ENCODE measurements at regions not wholly inside any gene's neighbourhood (a gene's known extent, or its start where the extent isn't known, plus 50 kb on each side); places are given as distances from the start of the nearest gene placed in this dataset.

- ATAC-seq, result no peak
- H3K4me2 ChIP-seq (ENCODE audit: low read depth, low read length), result no peak overlapping the region
- CTCF ChIA-PET (ENCODE audit: low intra/inter-chr PET ratio, low total read pairs), result no interaction called here
These were observed 210.3 kb downstream of the PTPRC start for GRCh38 chr1:198849093-198849492.

More at GRCh38 chr1:198849093-198849492, 210.3 kb downstream of the PTPRC start:
- no peak overlapping the region for H2AFZ ChIP-seq (ENCODE audit: low read length)
- H3K36me3 ChIP-seq (replicated peaks in 1 of 2; ENCODE audit: control insufficient read depth in 1 of 2, insufficient read depth in 2 of 2, low read length in 2 of 2), result no peaks in the 10 kb centered on the region
- H3K27ac ChIP-seq (ENCODE audit: extremely low read length, insufficient read depth, low read length), result no peak overlapping the region
- no TSS peak for BruUV-seq (replicated peaks)
- H3K27me3 ChIP-seq (ENCODE audit: control insufficient read depth in 1 of 2, insufficient read depth in 2 of 2, low read length in 2 of 2), result no peaks in the 10 kb centered on the region
- H3K4me1 ChIP-seq (ENCODE audit: insufficient read depth, low read length), result no peaks in the 10 kb centered on the region
- H3K9ac ChIP-seq (ENCODE audit: insufficient read depth, low read depth, low read length), result no peak overlapping the region
- in situ Hi-C loops (cut with HindIII; ENCODE audit: extremely low pct_ligation_motif_present, low pct_unique_long_range_greater_than_20kb) (no loop called here), intact Hi-C loops (cut with micrococcal nuclease; ENCODE audit: unreplicated experiment) (no loop called here)
- no peak for FAIRE-seq
- POLR2A ChIA-PET, result no interaction called here
- WGBS (ENCODE audit: low lambda C conversion rate), result 71% methylated on average over 2 of the region's 2 CpGs
- no peak overlapping the region for H3K4me3 ChIP-seq (replicated peaks in 1 of 3; ENCODE audit: insufficient read depth in 1 of 3, low read depth in 2 of 3, low read length in 3 of 3)
- H3K79me2 ChIP-seq (ENCODE audit: insufficient read depth, low read length), result no peaks in the 10 kb centered on the region
- no peak for TF ChIP-seq DPF2 (CRISPR knock-in tag; IDR thresholded peaks at IDR 0.05; ENCODE audit: borderline replicate concordance, low read depth)
- no peak for TF ChIP-seq PRPF4 (IDR thresholded peaks at IDR 0.05; ENCODE audit: low read depth, low read length, poor library complexity, severe bottlenecking)
- TF ChIP-seq ASH2L (IDR thresholded peaks at IDR 0.05; ENCODE audit: insufficient read length, low read depth, low read length), result no peak
- no peak for TF ChIP-seq ZBTB20 (CRISPR knock-in tag; IDR thresholded peaks at IDR 0.05; ENCODE audit: borderline replicate concordance, low read depth)
- TF ChIP-seq, protein P1, sequence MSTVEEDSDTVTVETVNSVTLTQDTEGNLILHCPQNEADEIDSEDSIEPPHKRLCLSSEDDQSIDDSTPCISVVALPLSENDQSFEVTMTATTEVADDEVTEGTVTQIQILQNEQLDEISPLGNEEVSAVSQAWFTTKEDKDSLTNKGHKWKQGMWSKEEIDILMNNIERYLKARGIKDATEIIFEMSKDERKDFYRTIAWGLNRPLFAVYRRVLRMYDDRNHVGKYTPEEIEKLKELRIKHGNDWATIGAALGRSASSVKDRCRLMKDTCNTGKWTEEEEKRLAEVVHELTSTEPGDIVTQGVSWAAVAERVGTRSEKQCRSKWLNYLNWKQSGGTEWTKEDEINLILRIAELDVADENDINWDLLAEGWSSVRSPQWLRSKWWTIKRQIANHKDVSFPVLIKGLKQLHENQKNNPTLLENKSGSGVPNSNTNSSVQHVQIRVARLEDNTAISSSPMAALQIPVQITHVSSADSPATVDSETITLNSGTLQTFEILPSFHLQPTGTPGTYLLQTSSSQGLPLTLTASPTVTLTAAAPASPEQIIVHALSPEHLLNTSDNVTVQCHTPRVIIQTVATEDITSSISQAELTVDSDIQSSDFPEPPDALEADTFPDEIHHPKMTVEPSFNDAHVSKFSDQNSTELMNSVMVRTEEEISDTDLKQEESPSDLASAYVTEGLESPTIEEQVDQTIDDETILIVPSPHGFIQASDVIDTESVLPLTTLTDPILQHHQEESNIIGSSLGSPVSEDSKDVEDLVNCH (CRISPR knock-in tag; IDR thresholded peaks at IDR 0.05), result no peak
- no peak for TF ChIP-seq ZNF121 (CRISPR knock-in tag; IDR thresholded peaks at IDR 0.05)
- TF ChIP-seq HOXA5 (CRISPR knock-in tag; IDR thresholded peaks at IDR 0.05), result no peak
- TF ChIP-seq, protein P2, sequence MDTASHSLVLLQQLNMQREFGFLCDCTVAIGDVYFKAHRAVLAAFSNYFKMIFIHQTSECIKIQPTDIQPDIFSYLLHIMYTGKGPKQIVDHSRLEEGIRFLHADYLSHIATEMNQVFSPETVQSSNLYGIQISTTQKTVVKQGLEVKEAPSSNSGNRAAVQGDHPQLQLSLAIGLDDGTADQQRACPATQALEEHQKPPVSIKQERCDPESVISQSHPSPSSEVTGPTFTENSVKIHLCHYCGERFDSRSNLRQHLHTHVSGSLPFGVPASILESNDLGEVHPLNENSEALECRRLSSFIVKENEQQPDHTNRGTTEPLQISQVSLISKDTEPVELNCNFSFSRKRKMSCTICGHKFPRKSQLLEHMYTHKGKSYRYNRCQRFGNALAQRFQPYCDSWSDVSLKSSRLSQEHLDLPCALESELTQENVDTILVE (CRISPR knock-in tag; IDR thresholded peaks at IDR 0.05), result no peak
- no peak for TF ChIP-seq ZSCAN21 (CRISPR knock-in tag; IDR thresholded peaks at IDR 0.05; ENCODE audit: borderline replicate concordance)
- TF ChIP-seq HNF4A (CRISPR knock-in tag; IDR thresholded peaks at IDR 0.05), result no peak
- no peak for TF ChIP-seq ZNF576 (CRISPR knock-in tag; IDR thresholded peaks at IDR 0.05)
- TF ChIP-seq ZNF160 (CRISPR knock-in tag; IDR thresholded peaks at IDR 0.05), result no peak
- TF ChIP-seq TERF1 (CRISPR knock-in tag; IDR thresholded peaks at IDR 0.05), result no peak
- no peak for TF ChIP-seq GMEB1 (CRISPR knock-in tag; IDR thresholded peaks at IDR 0.05; ENCODE audit: borderline replicate concordance)
- TF ChIP-seq PLRG1 (conservative IDR thresholded peaks at IDR 0.05), result no peak
- no peak for TF ChIP-seq ZMYM4 (CRISPR knock-in tag; IDR thresholded peaks at IDR 0.05)
- no peak for TF ChIP-seq MBD4 (IDR thresholded peaks at IDR 0.05; ENCODE audit: borderline replicate concordance, low read length)
- TF ChIP-seq ATF7 (IDR thresholded peaks at IDR 0.05), result no peak
- TF ChIP-seq ATF7 (CRISPR knock-in tag; IDR thresholded peaks at IDR 0.05), result no peak
- H4K20me1 ChIP-seq (ENCODE audit: insufficient read depth, low read length), result no peaks in the 10 kb centered on the region
- no peak for DNase-seq (ENCODE audit: low spot score)
- H3K9me3 ChIP-seq (ENCODE audit: low read length), result peaks cover 18% of the 10 kb centered on the region
